ENCODE measurements at regions not wholly inside any gene's neighbourhood (a gene's known extent, or its start where the extent isn't known, plus 50 kb on each side); places are given as distances from the start of the nearest gene placed in this dataset.

DNA sequence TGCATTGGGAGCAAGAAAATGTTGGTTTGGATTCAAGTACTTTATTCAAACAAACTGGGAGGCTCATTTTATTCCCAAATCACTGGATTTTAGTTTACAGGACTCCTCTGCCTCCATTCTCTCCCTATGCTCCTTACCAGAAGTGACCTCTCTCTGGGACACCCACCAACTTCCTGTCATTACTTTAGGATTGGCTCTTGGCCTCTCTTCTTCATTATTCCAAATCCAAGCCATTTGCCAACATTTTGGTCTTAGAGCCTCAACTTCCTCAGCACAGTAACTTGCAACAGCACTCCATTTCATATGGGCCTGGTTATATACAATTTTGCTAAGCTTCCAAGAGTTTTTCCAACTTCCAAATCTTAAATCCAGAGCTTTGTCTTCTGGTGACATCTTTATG, 432.1 kb downstream of the NR2F2 start:
- TF ChIP-seq, protein P1, sequence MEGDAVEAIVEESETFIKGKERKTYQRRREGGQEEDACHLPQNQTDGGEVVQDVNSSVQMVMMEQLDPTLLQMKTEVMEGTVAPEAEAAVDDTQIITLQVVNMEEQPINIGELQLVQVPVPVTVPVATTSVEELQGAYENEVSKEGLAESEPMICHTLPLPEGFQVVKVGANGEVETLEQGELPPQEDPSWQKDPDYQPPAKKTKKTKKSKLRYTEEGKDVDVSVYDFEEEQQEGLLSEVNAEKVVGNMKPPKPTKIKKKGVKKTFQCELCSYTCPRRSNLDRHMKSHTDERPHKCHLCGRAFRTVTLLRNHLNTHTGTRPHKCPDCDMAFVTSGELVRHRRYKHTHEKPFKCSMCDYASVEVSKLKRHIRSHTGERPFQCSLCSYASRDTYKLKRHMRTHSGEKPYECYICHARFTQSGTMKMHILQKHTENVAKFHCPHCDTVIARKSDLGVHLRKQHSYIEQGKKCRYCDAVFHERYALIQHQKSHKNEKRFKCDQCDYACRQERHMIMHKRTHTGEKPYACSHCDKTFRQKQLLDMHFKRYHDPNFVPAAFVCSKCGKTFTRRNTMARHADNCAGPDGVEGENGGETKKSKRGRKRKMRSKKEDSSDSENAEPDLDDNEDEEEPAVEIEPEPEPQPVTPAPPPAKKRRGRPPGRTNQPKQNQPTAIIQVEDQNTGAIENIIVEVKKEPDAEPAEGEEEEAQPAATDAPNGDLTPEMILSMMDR (IDR thresholded peaks at IDR 0.05; ENCODE audit: control extremely low read depth, extremely low read depth, low read depth, missing control alignments): no peak
- DNase-seq (ENCODE audit: extremely low spot score): no peak
- ChIA-PET POLR2A (no interaction called here), CTCF (interaction anchor here (1.4 kb wide), 1 partner anchor 29 kb away, joined by 4 read pairs; no protein-coding TSS in a partner anchor)

DNA sequence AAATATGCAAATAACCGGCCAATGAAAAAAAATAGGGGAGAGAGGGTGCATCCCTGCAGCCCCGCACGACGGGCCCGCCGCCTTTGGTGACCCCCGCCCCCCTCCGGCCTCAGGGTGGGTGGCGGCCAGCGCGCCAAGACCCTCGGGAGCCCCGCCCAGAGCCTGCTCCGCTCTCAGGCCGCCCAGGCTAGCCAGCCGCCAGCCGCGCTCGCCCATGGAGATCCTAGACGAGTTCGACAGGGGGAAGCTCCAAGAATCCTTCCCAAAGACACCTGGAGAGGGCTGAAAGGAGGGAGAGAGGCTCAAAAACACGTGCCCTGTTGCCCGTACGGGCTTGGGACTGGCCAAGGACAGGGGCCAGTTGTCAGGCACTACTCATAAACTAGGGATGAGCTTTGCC, 434.0 kb downstream of the NR2F2 start:
- TF ChIP-seq, protein P1 (IDR thresholded peaks at IDR 0.05; ENCODE audit: control extremely low read depth, extremely low read depth, low read depth, missing control alignments): no peak
- DNase-seq (ENCODE audit: extremely low spot score): no peak
- ChIA-PET POLR2A (no interaction called here), CTCF (interaction anchor here (1.6 kb wide), 1 partner anchor 16 kb away, joined by 4 read pairs; no protein-coding TSS in a partner anchor)

DNA sequence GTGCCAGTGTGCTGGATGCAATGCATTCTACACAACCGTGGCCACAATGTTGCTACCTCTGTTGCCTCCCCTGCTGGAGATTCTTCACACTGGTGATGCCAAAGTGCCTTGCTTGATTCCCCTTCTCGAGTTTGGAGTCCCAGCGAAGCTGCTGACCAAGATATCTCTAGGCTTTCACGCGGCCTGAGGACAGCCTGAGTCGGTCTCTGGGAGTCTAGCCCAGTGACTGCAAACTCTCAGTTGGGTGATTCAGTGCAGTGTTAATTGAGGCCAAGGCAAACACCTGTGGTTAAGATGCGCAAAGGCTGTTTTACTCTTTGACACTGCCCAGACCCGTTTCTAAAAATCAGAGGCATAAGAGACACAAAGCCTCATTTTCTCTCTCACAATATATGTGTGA, 434.4 kb downstream of the NR2F2 start:
- CTCF ChIA-PET: interaction anchor here (1.6 kb wide), 1 partner anchor 17 kb away, joined by 4 read pairs; no protein-coding TSS in a partner anchor
- POLR2A ChIA-PET: no interaction called here

DNA sequence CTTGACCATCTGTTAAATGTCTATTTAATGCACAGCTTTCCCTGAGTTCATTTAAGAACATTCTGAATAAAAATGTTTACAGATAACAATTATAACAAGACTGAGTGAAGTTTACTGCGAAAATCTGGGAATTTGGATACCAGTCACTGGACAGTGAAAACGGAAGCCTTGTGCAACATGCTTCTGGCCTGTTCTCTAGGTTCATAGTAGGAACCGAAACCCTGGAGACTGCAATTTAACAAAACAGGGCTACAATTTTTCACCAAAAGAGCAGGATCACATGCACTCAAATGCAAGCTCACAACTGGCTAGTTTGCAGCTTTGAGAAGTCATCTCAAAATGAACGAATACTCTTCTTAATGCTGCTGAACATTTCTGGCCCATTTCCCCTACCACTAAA, 435.9 kb downstream of the NR2F2 start:
- ChIA-PET CTCF (interaction anchor here (1.0 to 1.6 kb wide), 2 partner anchors 12 to 18 kb away, joined by 3 to 4 read pairs; no protein-coding TSS in a partner anchor), POLR2A (no interaction called here)
- TF ChIP-seq, protein P1 (IDR thresholded peaks at IDR 0.05; ENCODE audit: control extremely low read depth, extremely low read depth, low read depth, missing control alignments): no peak
- no peak for DNase-seq (ENCODE audit: extremely low spot score)

More for the DNA sequence above, 434.4 kb downstream of the NR2F2 start:
- TF ChIP-seq, protein P1 (IDR thresholded peaks at IDR 0.05; ENCODE audit: control extremely low read depth, extremely low read depth, low read depth, missing control alignments): no peak
- no peak for DNase-seq (ENCODE audit: extremely low spot score)

DNA sequence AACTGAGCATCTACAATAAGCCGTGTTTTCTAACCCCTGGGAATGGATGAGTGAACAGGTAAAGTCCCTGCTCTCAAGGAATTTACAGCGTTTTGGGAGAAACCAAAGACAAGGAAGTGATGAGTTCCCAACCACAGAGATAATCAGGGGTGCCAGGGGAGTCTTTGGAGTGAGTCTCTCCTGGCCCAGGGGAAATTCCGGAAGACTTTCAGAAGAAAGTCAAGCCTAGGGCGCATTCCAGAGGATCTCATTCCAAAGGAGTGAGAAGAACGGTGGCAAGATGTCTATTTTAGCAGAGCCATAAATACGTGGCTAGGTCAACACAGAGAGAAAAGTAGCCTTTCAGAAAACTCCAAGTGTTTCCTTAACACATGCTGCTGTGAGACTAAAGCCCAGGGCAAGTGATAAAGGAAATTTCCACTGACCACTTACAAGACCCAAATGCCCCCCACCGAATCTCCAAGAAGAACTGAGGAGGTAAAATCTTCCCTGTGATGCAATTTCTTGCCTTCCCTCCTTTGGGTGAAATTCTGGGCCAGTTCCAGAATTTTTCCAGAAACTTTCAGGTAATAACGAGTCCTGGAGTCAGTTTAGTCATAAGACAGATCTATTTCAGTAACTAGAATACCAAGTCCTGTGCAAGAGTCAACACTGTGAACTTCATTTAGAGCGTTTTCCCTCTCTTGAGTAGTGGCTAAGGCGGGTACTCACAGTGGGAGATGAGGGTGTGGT, 437.4 kb downstream of the NR2F2 start:
- CTCF ChIA-PET: no interaction called here
- TF ChIP-seq, protein P1 (IDR thresholded peaks at IDR 0.05; ENCODE audit: control extremely low read depth, extremely low read depth, low read depth, missing control alignments): no peak
- no peak for DNase-seq (ENCODE audit: extremely low spot score)
- POLR2A ChIA-PET: no interaction called here

DNA sequence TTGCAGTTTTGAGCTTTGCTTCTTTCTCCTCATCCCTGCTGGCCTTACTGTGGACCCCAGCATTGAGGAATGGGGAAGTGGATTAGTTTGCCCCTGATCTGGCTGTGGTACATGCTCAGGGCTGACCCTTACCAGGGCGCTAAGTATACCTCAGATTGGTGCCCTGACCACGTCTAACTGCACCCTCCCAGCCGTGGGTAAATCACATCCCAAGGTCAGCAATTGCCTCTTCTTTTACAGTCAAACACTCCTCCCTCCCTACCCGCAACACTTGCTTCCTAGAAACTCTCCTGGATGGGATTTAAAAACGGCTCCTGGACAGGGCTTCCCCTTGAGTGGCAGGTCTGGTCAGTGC, 437.9 kb downstream of the NR2F2 start:
- CTCF ChIA-PET: no interaction called here
- POLR2A ChIA-PET: no interaction called here

More for the DNA sequence above, 437.9 kb downstream of the NR2F2 start:
- DNase-seq (ENCODE audit: extremely low spot score): no peak
- TF ChIP-seq, protein P1 (IDR thresholded peaks at IDR 0.05; ENCODE audit: control extremely low read depth, extremely low read depth, low read depth, missing control alignments): no peak

All from GM10248 (cell line).